ENCODE measurements at regions not wholly inside any gene's neighbourhood (a gene's known extent, or its start where the extent isn't known, plus 50 kb on each side); places are given as distances from the start of the nearest gene placed in this dataset.

GRCh38 chr14:51581017-51581881 lies 70.5 kb upstream of the FRMD6 start (continued):
- TF ChIP-seq CBX3 (IDR thresholded peaks at IDR 0.05; ENCODE audit: low read depth) (no peak), SIN3A (IDR thresholded peaks at IDR 0.05; ENCODE audit: low read depth) (no peak)

- intact Hi-C loops (cut with micrococcal nuclease), result no loop called here
- RAD21 ChIA-PET (ENCODE audit: low non-redundant PET in 1 of 2, low total read pairs in 2 of 2, uncharacterized antibody in 2 of 2, unreplicated experiment in 2 of 2), result no interaction called here
- no peaks in the 10 kb centered on the region for H3K27me3 ChIP-seq (ENCODE audit: insufficient read depth, low read length)
- H3K4me2 ChIP-seq (ENCODE audit: low read length), result no peak overlapping the region
- no peaks in the 10 kb centered on the region for H3K9me2 ChIP-seq (ENCODE audit: insufficient read depth)
- DNase-seq (ENCODE audit: low read depth, low spot score) (no peak), ATAC-seq (no peak)
- H3K36me3 ChIP-seq (ENCODE audit: control insufficient read depth in 1 of 2, insufficient read depth in 2 of 2, low read length in 2 of 2), result no peaks in the 10 kb centered on the region
- no peaks in the 10 kb centered on the region for H3K4me1 ChIP-seq (ENCODE audit: control insufficient read depth in 1 of 2, insufficient read depth in 2 of 2, low read length in 2 of 2)
- no peaks in the 10 kb centered on the region for H3K79me2 ChIP-seq (ENCODE audit: insufficient read depth, low read length)
- no peak overlapping the region for H2AFZ ChIP-seq (ENCODE audit: low read depth, low read length, poor library complexity, severe bottlenecking)
- CTCF ChIA-PET, result interaction anchor here (1.3 kb wide), 1 partner anchor 11 kb away, joined by 3 read pairs; no protein-coding TSS in a partner anchor
- H3K4me3 ChIP-seq (replicated peaks in 1 of 2; ENCODE audit: low read depth in 1 of 2, low read length in 2 of 2), result no peak overlapping the region
- no peak overlapping the region for H3K9ac ChIP-seq (ENCODE audit: low read length)
- H3K9me3 ChIP-seq (ENCODE audit: control insufficient read depth in 1 of 2, insufficient read depth in 1 of 2, low read depth in 1 of 2, low read length in 2 of 2), result no peaks in the 10 kb centered on the region
- no peaks in the 10 kb centered on the region for H4K20me1 ChIP-seq (ENCODE audit: insufficient read depth)
- POLR2A ChIA-PET, result no interaction called here
- H3K27ac ChIP-seq (ENCODE audit: low read depth, low read length), result no peak overlapping the region
- no TSS peak for BruUV-seq (replicated peaks)
- no peak for TF ChIP-seq CEBPB (IDR thresholded peaks at IDR 0.05; ENCODE audit: low read depth)
- no peak for TF ChIP-seq JUND (IDR thresholded peaks at IDR 0.05)
- no peak for TF ChIP-seq REST (IDR thresholded peaks at IDR 0.05; ENCODE audit: low read depth)
- TF ChIP-seq SP1 (IDR thresholded peaks at IDR 0.05; ENCODE audit: low read depth), result no peak
- TF ChIP-seq EGR1 (IDR thresholded peaks at IDR 0.05; ENCODE audit: low read depth), result no peak
- no peak for TF ChIP-seq YY1 (IDR thresholded peaks at IDR 0.05; ENCODE audit: extremely low read depth, insufficient replicate concordance, low read depth, low read length)
- TF ChIP-seq EZH2 (IDR thresholded peaks at IDR 0.05), result no peak
- TF ChIP-seq TCF7L2 (IDR thresholded peaks at IDR 0.05; ENCODE audit: borderline replicate concordance, extremely low read depth, insufficient read depth, insufficient read length), result no peak
- TF ChIP-seq SIN3A (IDR thresholded peaks at IDR 0.05; ENCODE audit: low read depth), result no peak
- TF ChIP-seq CBX3 (IDR thresholded peaks at IDR 0.05; ENCODE audit: low read depth), result no peak
- TF ChIP-seq EZH2phosphoT487 (IDR thresholded peaks at IDR 0.05; ENCODE audit: borderline replicate concordance), result no peak
- TF ChIP-seq CTCF (IDR thresholded peaks at IDR 0.05 in 2 of 3, conservative IDR thresholded peaks at IDR 0.05 in 1 of 3; ENCODE audit: borderline replicate concordance in 1 of 3, insufficient read depth in 1 of 3, low read depth in 2 of 3, low read length in 2 of 3), result no peak
- TF ChIP-seq MAX (IDR thresholded peaks at IDR 0.05), result no peak
- TF ChIP-seq SRF (IDR thresholded peaks at IDR 0.05; ENCODE audit: low read depth), result no peak
- no peak for TF ChIP-seq ATF3 (IDR thresholded peaks at IDR 0.05)
- TF ChIP-seq ZFX (IDR thresholded peaks at IDR 0.05), result no peak
- no peak for TF ChIP-seq POLR2A (IDR thresholded peaks at IDR 0.05; ENCODE audit: borderline replicate concordance, extremely low read depth, insufficient read depth, insufficient read length)
- no peak for TF ChIP-seq FOSL1 (IDR thresholded peaks at IDR 0.05; ENCODE audit: low read depth)
These were observed 69.3 kb upstream of the FRMD6 start for GRCh38 chr14:51582437-51582836.
